ENCODE measurements at regions not wholly inside any gene's neighbourhood (a gene's known extent, or its start where the extent isn't known, plus 50 kb on each side); places are given as distances from the start of the nearest gene placed in this dataset.

GRCh38 chr1:79283451-79283850 is 276.9 kb upstream of the ADGRL4 start (continued):
- no peak for TF ChIP-seq CHD7 (IDR thresholded peaks at IDR 0.05; ENCODE audit: insufficient replicate concordance, low read length)
- no peak for TF ChIP-seq BCL11A (IDR thresholded peaks at IDR 0.05; ENCODE audit: low read depth in 2 of 2, low read length in 2 of 2)
- TF ChIP-seq KDM4A (IDR thresholded peaks at IDR 0.05; ENCODE audit: low read depth, low read length, severe bottlenecking), result no peak
- TF ChIP-seq NRF1 (IDR thresholded peaks at IDR 0.05; ENCODE audit: low read depth, low read length), result no peak
- no peak for TF ChIP-seq SIX5 (IDR thresholded peaks at IDR 0.05; ENCODE audit: low read depth, low read length)

Measured in H1 (cell line).